ENCODE measurements at regions not wholly inside any gene's neighbourhood (a gene's known extent, or its start where the extent isn't known, plus 50 kb on each side); places are given as distances from the start of the nearest gene placed in this dataset.

- TF ChIP-seq, protein P1, sequence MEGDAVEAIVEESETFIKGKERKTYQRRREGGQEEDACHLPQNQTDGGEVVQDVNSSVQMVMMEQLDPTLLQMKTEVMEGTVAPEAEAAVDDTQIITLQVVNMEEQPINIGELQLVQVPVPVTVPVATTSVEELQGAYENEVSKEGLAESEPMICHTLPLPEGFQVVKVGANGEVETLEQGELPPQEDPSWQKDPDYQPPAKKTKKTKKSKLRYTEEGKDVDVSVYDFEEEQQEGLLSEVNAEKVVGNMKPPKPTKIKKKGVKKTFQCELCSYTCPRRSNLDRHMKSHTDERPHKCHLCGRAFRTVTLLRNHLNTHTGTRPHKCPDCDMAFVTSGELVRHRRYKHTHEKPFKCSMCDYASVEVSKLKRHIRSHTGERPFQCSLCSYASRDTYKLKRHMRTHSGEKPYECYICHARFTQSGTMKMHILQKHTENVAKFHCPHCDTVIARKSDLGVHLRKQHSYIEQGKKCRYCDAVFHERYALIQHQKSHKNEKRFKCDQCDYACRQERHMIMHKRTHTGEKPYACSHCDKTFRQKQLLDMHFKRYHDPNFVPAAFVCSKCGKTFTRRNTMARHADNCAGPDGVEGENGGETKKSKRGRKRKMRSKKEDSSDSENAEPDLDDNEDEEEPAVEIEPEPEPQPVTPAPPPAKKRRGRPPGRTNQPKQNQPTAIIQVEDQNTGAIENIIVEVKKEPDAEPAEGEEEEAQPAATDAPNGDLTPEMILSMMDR (IDR thresholded peaks at IDR 0.05), result no peak
- TF ChIP-seq EZH2 (IDR thresholded peaks at IDR 0.05), result no peak
Observed at GRCh38 chr16:48044117-48044516, 111.7 kb downstream of the ABCC12 start.
